GM03348 (cell line): ENCODE measurements at regions not wholly inside any gene's neighbourhood (a gene's known extent, or its start where the extent isn't known, plus 50 kb on each side); places are given as distances from the start of the nearest gene placed in this dataset.

Source experiments
- DNase-seq: peaks from one replicate; pipeline ENCODE4 v3.0.0; 2012; ENCODE audit warnings: low spot score

DNA sequence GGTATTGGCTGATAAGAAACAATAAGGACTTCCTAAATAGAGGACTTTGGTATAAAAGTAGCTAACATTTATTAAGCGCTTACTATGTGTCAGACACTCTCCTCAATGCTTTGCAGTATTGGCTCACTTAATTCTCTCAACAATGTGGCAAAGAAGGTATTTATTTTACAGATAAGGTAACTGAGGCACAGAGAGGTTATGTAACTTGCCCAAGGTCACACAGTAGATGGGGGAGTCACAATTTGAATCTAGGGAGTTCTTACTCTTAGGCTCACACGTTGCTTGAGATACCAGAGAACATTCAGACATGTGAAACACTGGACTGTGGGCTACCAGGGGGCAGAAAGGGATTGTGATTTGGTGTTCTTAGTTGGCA, 60.8 kb upstream of the GPR158 start:
- DNase-seq = no peak

DNA sequence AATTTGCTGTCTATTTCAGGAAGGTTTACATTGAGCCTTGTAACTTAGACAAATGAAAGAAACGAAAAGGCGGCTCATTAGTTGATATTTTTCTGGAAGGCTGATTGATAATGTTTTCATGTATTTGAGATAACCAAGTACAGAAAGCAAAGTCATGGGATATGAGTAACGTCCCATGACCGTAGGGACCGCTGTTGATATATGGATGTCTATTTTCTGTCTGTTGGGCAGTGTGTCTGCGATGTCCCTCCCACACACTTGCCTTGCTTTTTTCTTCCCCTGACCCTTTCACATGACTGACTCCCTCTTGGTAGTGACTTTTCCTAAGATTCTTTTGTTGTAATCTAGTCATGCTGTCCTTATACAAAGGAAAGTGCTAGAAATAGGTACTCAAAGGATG, 57.0 kb upstream of the GPR158 start:
- DNase-seq = no peak

GRCh38 chr10:25120188-25120587, 54.6 kb upstream of the GPR158 start:
- no peak for DNase-seq
